ENCODE measurements at regions not wholly inside any gene's neighbourhood (a gene's known extent, or its start where the extent isn't known, plus 50 kb on each side); places are given as distances from the start of the nearest gene placed in this dataset.

DNA sequence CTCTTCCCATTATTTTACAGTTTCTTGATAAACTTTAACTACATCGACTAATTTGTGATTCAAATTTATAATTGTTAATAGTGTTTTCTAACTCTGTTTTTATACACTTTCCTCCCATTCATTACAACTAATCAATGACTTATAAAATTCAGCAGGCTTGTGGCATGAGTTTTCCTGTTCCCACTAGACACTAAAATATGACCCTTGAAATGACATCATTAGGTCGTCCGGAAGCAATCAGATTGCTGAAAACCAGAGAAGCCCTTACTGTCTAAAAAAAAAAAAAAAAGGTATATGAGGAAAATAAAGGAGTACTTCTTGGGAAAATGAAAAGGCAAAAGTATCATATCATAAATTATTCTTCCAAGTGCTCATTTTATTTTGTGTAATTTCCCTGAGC lies 553.7 kb downstream of the ZNF608 start:
- no peaks in the 10 kb centered on the region for H3K9me3 ChIP-seq (ENCODE audit: control insufficient read depth in 4 of 4, low read length in 3 of 4)
- WGBS, result 93% methylated on average over 3 of the region's 3 CpGs
- H3K36me3 ChIP-seq (ENCODE audit: control insufficient read depth in 4 of 4, insufficient read depth in 3 of 4, low read depth in 1 of 4, low read length in 3 of 4), result no peaks in the 10 kb centered on the region
- DNase-seq (ENCODE audit: low spot score), result no peak
- H3K9ac ChIP-seq (ENCODE audit: low read depth in 1 of 2, low read length in 2 of 2), result no peak overlapping the region
- TF ChIP-seq, protein P1, sequence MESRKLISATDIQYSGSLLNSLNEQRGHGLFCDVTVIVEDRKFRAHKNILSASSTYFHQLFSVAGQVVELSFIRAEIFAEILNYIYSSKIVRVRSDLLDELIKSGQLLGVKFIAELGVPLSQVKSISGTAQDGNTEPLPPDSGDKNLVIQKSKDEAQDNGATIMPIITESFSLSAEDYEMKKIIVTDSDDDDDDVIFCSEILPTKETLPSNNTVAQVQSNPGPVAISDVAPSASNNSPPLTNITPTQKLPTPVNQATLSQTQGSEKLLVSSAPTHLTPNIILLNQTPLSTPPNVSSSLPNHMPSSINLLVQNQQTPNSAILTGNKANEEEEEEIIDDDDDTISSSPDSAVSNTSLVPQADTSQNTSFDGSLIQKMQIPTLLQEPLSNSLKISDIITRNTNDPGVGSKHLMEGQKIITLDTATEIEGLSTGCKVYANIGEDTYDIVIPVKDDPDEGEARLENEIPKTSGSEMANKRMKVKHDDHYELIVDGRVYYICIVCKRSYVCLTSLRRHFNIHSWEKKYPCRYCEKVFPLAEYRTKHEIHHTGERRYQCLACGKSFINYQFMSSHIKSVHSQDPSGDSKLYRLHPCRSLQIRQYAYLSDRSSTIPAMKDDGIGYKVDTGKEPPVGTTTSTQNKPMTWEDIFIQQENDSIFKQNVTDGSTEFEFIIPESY (IDR thresholded peaks at IDR 0.05), result no peak
- TF ChIP-seq FOXA2 (IDR thresholded peaks at IDR 0.05) (no peak), NR2F2 (IDR thresholded peaks at IDR 0.05) (no peak), FOXA1 (IDR thresholded peaks at IDR 0.05) (no peak)
- TF ChIP-seq, protein P2, sequence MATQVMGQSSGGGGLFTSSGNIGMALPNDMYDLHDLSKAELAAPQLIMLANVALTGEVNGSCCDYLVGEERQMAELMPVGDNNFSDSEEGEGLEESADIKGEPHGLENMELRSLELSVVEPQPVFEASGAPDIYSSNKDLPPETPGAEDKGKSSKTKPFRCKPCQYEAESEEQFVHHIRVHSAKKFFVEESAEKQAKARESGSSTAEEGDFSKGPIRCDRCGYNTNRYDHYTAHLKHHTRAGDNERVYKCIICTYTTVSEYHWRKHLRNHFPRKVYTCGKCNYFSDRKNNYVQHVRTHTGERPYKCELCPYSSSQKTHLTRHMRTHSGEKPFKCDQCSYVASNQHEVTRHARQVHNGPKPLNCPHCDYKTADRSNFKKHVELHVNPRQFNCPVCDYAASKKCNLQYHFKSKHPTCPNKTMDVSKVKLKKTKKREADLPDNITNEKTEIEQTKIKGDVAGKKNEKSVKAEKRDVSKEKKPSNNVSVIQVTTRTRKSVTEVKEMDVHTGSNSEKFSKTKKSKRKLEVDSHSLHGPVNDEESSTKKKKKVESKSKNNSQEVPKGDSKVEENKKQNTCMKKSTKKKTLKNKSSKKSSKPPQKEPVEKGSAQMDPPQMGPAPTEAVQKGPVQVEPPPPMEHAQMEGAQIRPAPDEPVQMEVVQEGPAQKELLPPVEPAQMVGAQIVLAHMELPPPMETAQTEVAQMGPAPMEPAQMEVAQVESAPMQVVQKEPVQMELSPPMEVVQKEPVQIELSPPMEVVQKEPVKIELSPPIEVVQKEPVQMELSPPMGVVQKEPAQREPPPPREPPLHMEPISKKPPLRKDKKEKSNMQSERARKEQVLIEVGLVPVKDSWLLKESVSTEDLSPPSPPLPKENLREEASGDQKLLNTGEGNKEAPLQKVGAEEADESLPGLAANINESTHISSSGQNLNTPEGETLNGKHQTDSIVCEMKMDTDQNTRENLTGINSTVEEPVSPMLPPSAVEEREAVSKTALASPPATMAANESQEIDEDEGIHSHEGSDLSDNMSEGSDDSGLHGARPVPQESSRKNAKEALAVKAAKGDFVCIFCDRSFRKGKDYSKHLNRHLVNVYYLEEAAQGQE (IDR thresholded peaks at IDR 0.05), result no peak
- TF ChIP-seq, protein P3, sequence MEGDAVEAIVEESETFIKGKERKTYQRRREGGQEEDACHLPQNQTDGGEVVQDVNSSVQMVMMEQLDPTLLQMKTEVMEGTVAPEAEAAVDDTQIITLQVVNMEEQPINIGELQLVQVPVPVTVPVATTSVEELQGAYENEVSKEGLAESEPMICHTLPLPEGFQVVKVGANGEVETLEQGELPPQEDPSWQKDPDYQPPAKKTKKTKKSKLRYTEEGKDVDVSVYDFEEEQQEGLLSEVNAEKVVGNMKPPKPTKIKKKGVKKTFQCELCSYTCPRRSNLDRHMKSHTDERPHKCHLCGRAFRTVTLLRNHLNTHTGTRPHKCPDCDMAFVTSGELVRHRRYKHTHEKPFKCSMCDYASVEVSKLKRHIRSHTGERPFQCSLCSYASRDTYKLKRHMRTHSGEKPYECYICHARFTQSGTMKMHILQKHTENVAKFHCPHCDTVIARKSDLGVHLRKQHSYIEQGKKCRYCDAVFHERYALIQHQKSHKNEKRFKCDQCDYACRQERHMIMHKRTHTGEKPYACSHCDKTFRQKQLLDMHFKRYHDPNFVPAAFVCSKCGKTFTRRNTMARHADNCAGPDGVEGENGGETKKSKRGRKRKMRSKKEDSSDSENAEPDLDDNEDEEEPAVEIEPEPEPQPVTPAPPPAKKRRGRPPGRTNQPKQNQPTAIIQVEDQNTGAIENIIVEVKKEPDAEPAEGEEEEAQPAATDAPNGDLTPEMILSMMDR (IDR thresholded peaks at IDR 0.05; ENCODE audit: low read depth, low read length, missing input control), result no peak
- no peak overlapping the region for H3K27ac ChIP-seq (ENCODE audit: low read depth in 1 of 2, low read length in 2 of 2)
- no peaks in the 10 kb centered on the region for H3K27me3 ChIP-seq (ENCODE audit: control insufficient read depth in 4 of 4, insufficient read depth in 4 of 4, low read length in 3 of 4)
- no peaks in the 10 kb centered on the region for H3K4me1 ChIP-seq (ENCODE audit: control insufficient read depth in 4 of 4, insufficient read depth in 4 of 4, low read length in 3 of 4)
- no peak overlapping the region for H3K4me3 ChIP-seq (ENCODE audit: low read depth in 1 of 3, low read length in 3 of 3)

DNA sequence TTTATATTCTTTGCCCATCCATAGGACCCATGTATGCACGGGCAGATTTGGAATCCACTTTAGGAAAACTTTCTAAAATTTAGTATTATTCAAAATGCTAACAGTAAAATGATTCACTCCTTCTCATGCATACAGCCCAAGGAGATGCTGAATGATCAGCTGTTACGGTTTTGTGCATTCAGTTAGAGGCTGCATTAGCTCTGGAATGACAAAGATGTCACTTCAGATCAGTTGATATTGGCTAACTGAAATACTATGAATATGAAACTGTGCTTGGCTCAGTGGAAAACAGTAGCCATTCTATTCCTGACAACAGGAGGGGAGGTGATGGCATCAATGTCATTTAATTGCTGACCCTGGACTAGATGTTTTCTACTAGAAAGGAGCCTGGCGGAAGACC lies 560.7 kb downstream of the ZNF608 start:
- TF ChIP-seq GABPA (IDR thresholded peaks at IDR 0.05 in 1 of 2, conservative IDR thresholded peaks at IDR 0.05 in 1 of 2) (no peak), FOXA2 (IDR thresholded peaks at IDR 0.05) (no peak), RXRA (IDR thresholded peaks at IDR 0.05) (no peak), JUND (IDR thresholded peaks at IDR 0.05) (no peak), SP1 (IDR thresholded peaks at IDR 0.05) (no peak), YY1 (IDR thresholded peaks at IDR 0.05) (no peak), HNF4A (conservative IDR thresholded peaks at IDR 0.05) (no peak), EGR1 (IDR thresholded peaks at IDR 0.05; ENCODE audit: low read depth in 2 of 2) (no peak), FOXA1 (IDR thresholded peaks at IDR 0.05) (no peak), RAD21 (IDR thresholded peaks at IDR 0.05) (no peak), TAF1 (conservative IDR thresholded peaks at IDR 0.05) (no peak)
- TF ChIP-seq, protein P4, sequence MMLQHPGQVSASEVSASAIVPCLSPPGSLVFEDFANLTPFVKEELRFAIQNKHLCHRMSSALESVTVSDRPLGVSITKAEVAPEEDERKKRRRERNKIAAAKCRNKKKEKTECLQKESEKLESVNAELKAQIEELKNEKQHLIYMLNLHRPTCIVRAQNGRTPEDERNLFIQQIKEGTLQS (IDR thresholded peaks at IDR 0.05), result no peak
- TF ChIP-seq, protein P5, sequence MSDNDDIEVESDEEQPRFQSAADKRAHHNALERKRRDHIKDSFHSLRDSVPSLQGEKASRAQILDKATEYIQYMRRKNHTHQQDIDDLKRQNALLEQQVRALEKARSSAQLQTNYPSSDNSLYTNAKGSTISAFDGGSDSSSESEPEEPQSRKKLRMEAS (IDR thresholded peaks at IDR 0.05), result no peak
- TF ChIP-seq, protein P1 (IDR thresholded peaks at IDR 0.05), result no peak
- TF ChIP-seq, protein P2 (IDR thresholded peaks at IDR 0.05), result no peak

More for the DNA sequence above, 560.7 kb downstream of the ZNF608 start:
- Histone ChIP-seq H3K27ac (ENCODE audit: low read depth in 1 of 2, low read length in 2 of 2) (no peak overlapping the region), H3K4me1 (ENCODE audit: control insufficient read depth in 4 of 4, insufficient read depth in 4 of 4, low read length in 3 of 4) (no peaks in the 10 kb centered on the region), H3K27me3 (ENCODE audit: control insufficient read depth in 4 of 4, insufficient read depth in 4 of 4, low read length in 3 of 4) (peaks cover 0 to 4% (median 0%) of the 10 kb centered on the region in 4 donors), H3K9me3 (ENCODE audit: control insufficient read depth in 4 of 4, low read length in 3 of 4) (no peaks in the 10 kb centered on the region), H3K9ac (ENCODE audit: low read depth in 1 of 2, low read length in 2 of 2) (no peak overlapping the region), H3K4me3 (ENCODE audit: low read depth in 1 of 3, low read length in 3 of 3) (no peak overlapping the region), H3K36me3 (ENCODE audit: control insufficient read depth in 4 of 4, insufficient read depth in 3 of 4, low read depth in 1 of 4, low read length in 3 of 4) (no peaks in the 10 kb centered on the region)
- DNase-seq (ENCODE audit: low spot score), result no peak
- 90% methylated on average over 3 of the region's 3 CpGs for WGBS
